ENCODE measurements at regions not wholly inside any gene's neighbourhood (a gene's known extent, or its start where the extent isn't known, plus 50 kb on each side); places are given as distances from the start of the nearest gene placed in this dataset.
"Not testable (repeated sequence)": the region's sequence is repeated elsewhere in the genome, so short reads cannot be mapped to it uniquely, and the experiment has no call there.

DNA sequence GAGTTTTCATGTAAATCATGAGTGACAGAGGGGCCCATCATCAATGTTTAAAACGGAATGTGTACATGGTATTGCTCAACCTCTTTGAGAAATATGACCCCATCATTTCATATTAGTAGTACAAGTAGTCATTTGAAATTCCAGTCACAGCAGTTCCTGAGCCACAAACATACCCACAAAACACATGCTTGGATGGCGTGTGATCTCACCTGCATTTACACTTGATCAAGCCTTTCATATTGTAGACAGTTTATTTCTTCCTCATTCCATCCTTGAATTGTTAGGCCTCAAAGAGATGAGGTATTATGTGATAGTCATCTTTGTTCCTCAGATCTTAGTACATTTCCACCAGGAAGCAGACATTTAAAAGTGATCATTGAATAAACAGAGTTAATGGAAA is 96.8 kb upstream of the TAS2R1 start:
- DNase-seq (ENCODE audit: extremely low spot score), result no peak
- TF ChIP-seq, protein P1, sequence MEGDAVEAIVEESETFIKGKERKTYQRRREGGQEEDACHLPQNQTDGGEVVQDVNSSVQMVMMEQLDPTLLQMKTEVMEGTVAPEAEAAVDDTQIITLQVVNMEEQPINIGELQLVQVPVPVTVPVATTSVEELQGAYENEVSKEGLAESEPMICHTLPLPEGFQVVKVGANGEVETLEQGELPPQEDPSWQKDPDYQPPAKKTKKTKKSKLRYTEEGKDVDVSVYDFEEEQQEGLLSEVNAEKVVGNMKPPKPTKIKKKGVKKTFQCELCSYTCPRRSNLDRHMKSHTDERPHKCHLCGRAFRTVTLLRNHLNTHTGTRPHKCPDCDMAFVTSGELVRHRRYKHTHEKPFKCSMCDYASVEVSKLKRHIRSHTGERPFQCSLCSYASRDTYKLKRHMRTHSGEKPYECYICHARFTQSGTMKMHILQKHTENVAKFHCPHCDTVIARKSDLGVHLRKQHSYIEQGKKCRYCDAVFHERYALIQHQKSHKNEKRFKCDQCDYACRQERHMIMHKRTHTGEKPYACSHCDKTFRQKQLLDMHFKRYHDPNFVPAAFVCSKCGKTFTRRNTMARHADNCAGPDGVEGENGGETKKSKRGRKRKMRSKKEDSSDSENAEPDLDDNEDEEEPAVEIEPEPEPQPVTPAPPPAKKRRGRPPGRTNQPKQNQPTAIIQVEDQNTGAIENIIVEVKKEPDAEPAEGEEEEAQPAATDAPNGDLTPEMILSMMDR (IDR thresholded peaks at IDR 0.05; ENCODE audit: control extremely low read depth, extremely low read depth, low read depth, missing control alignments), result no peak
- ChIA-PET CTCF (interaction anchor here (1.1 kb wide), 1 partner anchor 22 kb away, joined by 3 read pairs; no protein-coding TSS in a partner anchor), POLR2A (no interaction called here)

DNA sequence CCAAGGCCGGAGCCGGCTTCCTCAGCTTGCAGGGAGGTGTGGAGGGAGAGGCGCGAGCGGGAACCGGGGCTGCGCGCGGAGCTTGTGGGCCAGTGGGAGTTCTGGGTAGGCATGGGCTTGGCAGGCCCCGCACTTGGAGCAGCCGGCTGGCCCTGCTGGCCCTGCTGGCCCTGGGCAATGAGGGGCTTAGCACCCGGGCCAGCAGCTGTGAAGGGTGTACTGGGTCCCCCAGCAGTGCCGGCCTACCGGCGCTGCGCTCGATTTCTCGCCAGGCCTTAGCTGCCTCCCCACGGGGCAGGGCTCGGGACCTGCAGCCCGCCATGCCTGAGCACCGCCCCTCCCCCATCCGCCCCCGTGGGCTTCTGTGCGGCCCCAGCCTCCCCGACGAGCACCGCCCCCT is 95.1 kb upstream of the TAS2R1 start:
- CTCF ChIA-PET; POLR2A ChIA-PET; DNase-seq (ENCODE audit: extremely low spot score): not testable (repeated sequence)

DNA sequence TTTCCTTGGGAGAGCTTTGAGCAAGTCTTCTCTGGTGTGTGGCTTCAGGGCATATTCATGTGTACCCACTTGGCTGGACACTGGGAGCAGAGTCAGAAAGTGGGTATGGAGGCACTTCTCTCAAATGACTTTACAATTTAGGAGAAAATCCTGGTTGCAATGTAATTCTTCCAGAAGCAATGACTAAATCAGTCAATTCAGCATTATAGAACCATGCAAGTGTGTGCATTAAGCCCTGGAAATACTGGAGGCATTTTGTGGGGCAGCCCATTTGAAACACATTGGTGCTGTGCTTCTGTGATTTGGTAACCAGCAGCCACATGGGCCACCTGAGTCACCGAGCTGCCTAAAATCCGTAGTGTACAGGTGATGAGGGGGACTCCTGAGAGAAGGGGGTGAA is 94.6 kb upstream of the TAS2R1 start:
- CTCF ChIA-PET, result no interaction called here
- TF ChIP-seq, protein P1 (IDR thresholded peaks at IDR 0.05; ENCODE audit: control extremely low read depth, extremely low read depth, low read depth, missing control alignments), result no peak

DNA sequence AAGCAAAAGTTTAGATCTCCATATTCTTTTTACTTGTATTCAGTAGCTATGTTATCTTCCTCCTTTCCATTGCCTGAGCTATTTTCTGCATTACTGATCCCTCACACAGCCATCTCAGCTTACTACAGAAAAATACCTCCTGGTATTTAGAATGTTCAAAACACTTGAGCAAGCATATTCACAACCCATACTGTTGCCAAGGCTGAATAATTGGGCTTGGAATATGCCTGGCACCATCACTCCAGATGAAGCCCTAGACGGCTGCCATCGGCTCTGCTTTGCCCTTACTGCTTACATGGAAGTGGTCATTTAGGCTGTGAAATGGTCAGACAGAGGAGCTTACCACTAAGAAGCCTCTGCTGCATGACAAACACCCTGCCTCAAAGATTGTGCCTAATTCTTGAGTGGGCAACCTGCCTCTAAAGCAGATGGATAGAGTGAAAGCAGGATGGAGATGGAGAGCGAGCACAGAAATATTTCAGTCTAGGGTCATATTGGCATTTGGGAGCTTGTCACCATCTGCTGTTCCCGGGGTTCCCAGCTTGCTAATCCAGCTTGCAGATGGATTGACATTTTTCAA is 92.5 kb upstream of the TAS2R1 start:
- POLR2A ChIA-PET, result no interaction called here
- TF ChIP-seq, protein P1 (IDR thresholded peaks at IDR 0.05; ENCODE audit: control extremely low read depth, extremely low read depth, low read depth, missing control alignments), result no peak
- DNase-seq (ENCODE audit: extremely low spot score), result no peak
- CTCF ChIA-PET, result interaction anchor here (1.4 to 1.5 kb wide), 2 partner anchors 10 to 14 kb away, joined by 4 read pairs; no protein-coding TSS in a partner anchor

More for the DNA sequence above, 94.6 kb upstream of the TAS2R1 start:
- no peak for DNase-seq (ENCODE audit: extremely low spot score)
- POLR2A ChIA-PET, result no interaction called here

DNA sequence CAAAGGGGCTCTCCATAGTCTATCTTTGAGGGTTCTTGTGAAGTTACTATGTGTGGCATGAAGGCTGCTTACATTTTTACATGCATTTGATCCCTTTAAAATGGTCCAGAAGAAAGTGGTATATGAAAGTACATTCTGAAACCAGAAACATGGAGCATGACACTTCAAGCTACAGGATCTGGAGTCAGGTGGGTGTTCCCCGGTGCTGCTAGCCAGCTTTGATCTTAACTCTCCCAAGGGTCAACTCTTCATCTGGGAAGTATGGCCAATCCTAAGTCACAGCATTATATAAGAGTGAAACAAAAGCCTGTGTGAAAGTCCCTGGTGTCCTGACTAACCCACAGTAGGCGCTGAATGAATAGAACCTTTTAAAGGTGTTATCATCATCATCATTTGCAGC is 91.0 kb upstream of the TAS2R1 start:
- POLR2A ChIA-PET, result no interaction called here
- TF ChIP-seq, protein P1 (IDR thresholded peaks at IDR 0.05; ENCODE audit: control extremely low read depth, extremely low read depth, low read depth, missing control alignments), result no peak
- DNase-seq (ENCODE audit: extremely low spot score), result no peak
- CTCF ChIA-PET, result interaction anchor here (1.2 kb wide), 1 partner anchor 15 kb away, joined by 4 read pairs; no protein-coding TSS in a partner anchor

DNA sequence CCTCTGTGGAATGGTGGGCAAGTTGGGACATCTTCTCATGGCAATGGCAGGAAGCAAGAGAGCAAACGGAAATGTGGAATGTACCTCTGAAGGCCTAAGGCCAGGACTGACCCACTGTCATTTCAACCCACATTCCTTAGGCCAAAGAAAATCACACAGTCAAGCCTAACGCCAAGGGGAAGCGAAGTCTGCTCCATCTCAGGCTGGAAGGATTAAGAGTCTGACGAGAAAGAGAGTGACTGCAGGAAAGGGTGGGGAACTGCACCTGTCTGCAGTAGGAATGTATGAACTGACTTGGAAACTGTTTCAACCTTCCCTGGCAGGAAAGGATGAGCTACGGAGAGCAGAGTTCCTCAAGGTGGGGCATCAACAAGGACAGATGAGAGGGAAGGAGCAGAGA is 90.2 kb upstream of the TAS2R1 start:
- no peak for DNase-seq (ENCODE audit: extremely low spot score)
- TF ChIP-seq, protein P1 (IDR thresholded peaks at IDR 0.05; ENCODE audit: control extremely low read depth, extremely low read depth, low read depth, missing control alignments), result no peak
- ChIA-PET POLR2A (no interaction called here), CTCF (no interaction called here)

DNA sequence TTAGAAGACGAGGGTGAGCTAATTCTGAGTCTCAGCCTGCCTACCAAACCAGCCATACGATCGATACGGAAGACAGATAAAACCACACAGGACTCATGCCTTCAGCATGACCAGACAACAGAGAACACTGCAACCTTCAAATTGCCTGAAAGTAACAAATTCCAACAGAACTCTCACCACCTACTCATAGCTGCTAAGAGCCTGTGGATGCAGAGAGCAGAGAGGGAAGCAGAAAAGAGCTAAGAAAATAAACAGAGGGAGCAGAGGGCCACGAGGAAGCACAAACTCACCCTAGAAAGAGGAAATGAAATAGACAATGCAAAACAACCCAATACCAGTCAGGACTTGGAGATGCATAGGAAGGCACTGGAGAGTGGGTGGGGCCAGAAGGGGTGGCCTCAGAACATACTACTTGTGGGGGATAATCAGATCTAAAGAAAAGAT is 86.7 kb upstream of the TAS2R1 start:
- DNase-seq (ENCODE audit: extremely low spot score), result no peak
- POLR2A ChIA-PET, result no interaction called here
- CTCF ChIA-PET, result interaction anchor here (2.0 kb wide), 1 partner anchor 13 kb away, joined by 9 read pairs; no protein-coding TSS in a partner anchor
- TF ChIP-seq, protein P1 (IDR thresholded peaks at IDR 0.05; ENCODE audit: control extremely low read depth, extremely low read depth, low read depth, missing control alignments), result no peak
